CD4-positive, alpha-beta memory T cell (primary cell): ENCODE measurements at regions not wholly inside any gene's neighbourhood (a gene's known extent, or its start where the extent isn't known, plus 50 kb on each side); places are given as distances from the start of the nearest gene placed in this dataset.

Experiments used
- CTCF ChIA-PET: fragments of 350-600 bp; sonication (Branson Sonifier 250); formaldehyde crosslinking; loops from one replicate; lab custom pipeline; 2021; ENCODE audit warnings: inconsistent platforms; ENCODE audit not compliant: partially characterized antibody; lab: Charles Lee
- POLR2A ChIA-PET: fragments of 350-600 bp; sonication (Branson Sonifier 250); formaldehyde crosslinking; loops from one replicate; lab custom pipeline; 2021; ENCODE audit not compliant: partially characterized antibody; lab: Charles Lee
- DNase-seq, 5 donors: peaks; one replicate each; pipeline versions ENCODE4 v3.0.0 to v3.0.0-alpha.2; 2020 to 2022; ENCODE audit warnings: mixed read lengths in 1 of 5
- H3K27ac ChIP-seq: one replicate; pipeline ENCODE4 v1.7.0; 2013; ENCODE audit warnings: low read depth, low read length
- H3K27me3 ChIP-seq: 2 replicates; pipeline ENCODE4 v1.7.0; 2013; ENCODE audit warnings: mild to moderate bottlenecking, low read length, moderate library complexity; ENCODE audit not compliant: insufficient read depth
- H3K36me3 ChIP-seq: 2 replicates; pipeline ENCODE4 v1.7.0; 2013; ENCODE audit warnings: mild to moderate bottlenecking, low read length, moderate library complexity; ENCODE audit not compliant: insufficient read depth
- H3K4me1 ChIP-seq: 2 replicates; pipeline ENCODE4 v1.7.0; 2013; ENCODE audit warnings: mild to moderate bottlenecking, low read length, moderate library complexity; ENCODE audit not compliant: insufficient read depth
- H3K4me3 ChIP-seq, 2 donors: one replicate each; pipeline ENCODE4 v1.7.0; 2013; ENCODE audit warnings: low read length in 2 of 2, mild to moderate bottlenecking in 1 of 2
- H3K9me3 ChIP-seq, 2 donors: one replicate each; pipeline ENCODE4 v1.7.0; 2013; ENCODE audit warnings: low read length in 2 of 2, control low read depth in 1 of 2; ENCODE audit not compliant: control insufficient read depth in 1 of 2
- H3K27ac Mint-ChIP-seq, 7 donors: one replicate each; pipeline ENCODE4 v1.8.0; 2020 to 2021; ENCODE audit warnings: mixed read lengths in 7 of 7, mild to moderate bottlenecking in 6 of 7, inconsistent platforms in 3 of 7, moderate library complexity in 3 of 7
- H3K27me3 Mint-ChIP-seq, 2 donors: one replicate each; pipeline ENCODE4 v1.8.0; 2020 to 2021; ENCODE audit warnings: mixed read lengths in 2 of 2
- H3K36me3 Mint-ChIP-seq, 2 donors: one replicate each; pipeline ENCODE4 v1.8.0; 2020 to 2021; ENCODE audit warnings: mixed read lengths in 2 of 2, inconsistent platforms in 1 of 2, mild to moderate bottlenecking in 1 of 2
- H3K4me1 Mint-ChIP-seq, 4 donors: one replicate each; pipeline ENCODE4 v1.8.0; 2020 to 2021; ENCODE audit warnings: mixed read lengths in 4 of 4, mild to moderate bottlenecking in 1 of 4
- H3K4me3 Mint-ChIP-seq, 8 donors: one replicate each; pipeline ENCODE4 v1.8.0; 2020 to 2021; ENCODE audit warnings: mixed read lengths in 8 of 8, mild to moderate bottlenecking in 7 of 8, moderate library complexity in 6 of 8, inconsistent platforms in 3 of 8
- H3K9me3 Mint-ChIP-seq, 8 donors: one replicate each; pipeline ENCODE4 v1.8.0; 2020 to 2021; ENCODE audit warnings: mixed read lengths in 8 of 8, mild to moderate bottlenecking in 5 of 8, inconsistent platforms in 3 of 8, moderate library complexity in 1 of 8
- intact Hi-C: fragments of 100-400 bp; cut with micrococcal nuclease; formaldehyde crosslinking; loops from one replicate; pipeline ENCODE4 v1.15.1; 2023

DNA sequence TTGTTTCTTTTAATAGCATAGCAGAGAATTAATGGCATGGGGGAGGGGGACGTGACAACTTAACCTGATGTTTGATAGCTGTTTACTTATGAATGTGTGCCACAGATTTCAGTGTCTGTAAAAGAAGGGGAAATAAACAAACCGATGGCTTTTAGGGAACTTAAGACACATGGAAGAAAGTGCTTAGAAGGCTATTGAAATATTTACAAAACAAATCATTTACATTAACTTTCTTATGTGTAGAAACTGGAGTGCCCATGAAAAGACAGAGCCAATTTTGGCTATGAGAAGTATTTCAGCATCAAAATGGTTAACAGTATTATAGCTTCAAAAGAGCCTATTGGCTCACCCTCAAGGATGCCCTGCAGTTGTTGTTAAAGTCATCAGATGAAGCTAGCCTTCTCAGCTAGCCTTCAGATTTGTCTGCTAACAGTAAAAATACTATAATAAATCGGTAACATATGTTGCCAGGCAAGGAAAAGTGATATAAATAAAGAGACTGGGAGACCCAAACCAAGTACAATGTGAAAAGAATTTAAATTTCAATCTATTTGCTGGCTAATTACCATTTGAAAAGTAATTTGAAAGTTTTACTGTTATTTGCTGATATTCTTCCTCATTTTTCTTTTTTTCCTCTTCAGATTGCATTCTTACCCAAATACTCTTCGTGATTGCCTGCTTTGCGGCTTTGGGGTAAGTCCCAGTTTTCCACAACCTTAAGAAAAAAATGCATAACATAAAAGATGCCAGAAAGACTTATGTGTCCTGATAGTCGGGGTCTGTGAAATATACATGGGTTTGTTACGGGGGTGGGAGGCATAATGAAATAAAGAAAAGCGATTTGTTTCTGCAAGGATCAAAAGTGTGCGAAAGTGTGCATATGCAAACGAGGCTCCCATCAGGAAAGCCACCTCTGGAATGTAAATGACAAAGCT, 256.4 kb downstream of the MEIS1 start:
- DNase-seq = no peak
- H3K36me3 ChIP-seq = no peaks in the 10 kb centered on the region
- Mint-ChIP-seq H3K27ac (peak overlapping the region in 1 of 7 donors; percentile 22), H3K4me1 (no peaks in the 10 kb centered on the region), H3K36me3 (no peaks in the 10 kb centered on the region), H3K27me3 (peaks cover 0 to 1% of the 10 kb centered on the region in 2 donors), H3K4me3 (no peak overlapping the region), H3K9me3 (peaks cover 0 to 2% (median 0%) of the 10 kb centered on the region in 8 donors)
- no peak overlapping the region for H3K27ac ChIP-seq
- H3K27me3 ChIP-seq = no peaks in the 10 kb centered on the region
- H3K4me1 ChIP-seq = no peaks in the 10 kb centered on the region
- intact Hi-C loops = no loop called here
- ChIA-PET POLR2A (no interaction called here), CTCF (no interaction called here)
- no peaks in the 10 kb centered on the region for H3K9me3 ChIP-seq
- no peak overlapping the region for H3K4me3 ChIP-seq

GRCh38 chr2:66692521-66693054, 257.7 kb downstream of the MEIS1 start:
- DNase-seq = no peak

GRCh38 chr2:66693076-66693965, 258.4 kb downstream of the MEIS1 start:
- no peaks in the 10 kb centered on the region for H3K9me3 ChIP-seq
- no peaks in the 10 kb centered on the region for H3K4me1 Mint-ChIP-seq
- ChIA-PET POLR2A (no interaction called here), CTCF (no interaction called here)
- peaks cover 0 to 1% of the 10 kb centered on the region in 2 donors for H3K27me3 Mint-ChIP-seq
- DNase-seq = no peak
- H3K27me3 ChIP-seq = no peaks in the 10 kb centered on the region
- no peak overlapping the region for H3K4me3 ChIP-seq
- no peak overlapping the region for H3K27ac ChIP-seq
- H3K4me3 Mint-ChIP-seq = no peak overlapping the region
- peaks cover 0 to 2% (median 0%) of the 10 kb centered on the region in 8 donors for H3K9me3 Mint-ChIP-seq
- no peaks in the 10 kb centered on the region for H3K36me3 Mint-ChIP-seq
- no peaks in the 10 kb centered on the region for H3K36me3 ChIP-seq
- intact Hi-C loops = no loop called here
- H3K4me1 ChIP-seq = no peaks in the 10 kb centered on the region
- no peak overlapping the region for H3K27ac Mint-ChIP-seq

More at GRCh38 chr2:66692521-66693054, 257.7 kb downstream of the MEIS1 start:
- H3K36me3 ChIP-seq = no peaks in the 10 kb centered on the region
- Mint-ChIP-seq H3K4me3 (no peak overlapping the region), H3K4me1 (no peaks in the 10 kb centered on the region), H3K27me3 (peaks cover 0 to 1% of the 10 kb centered on the region in 2 donors), H3K9me3 (peaks cover 0 to 2% (median 0%) of the 10 kb centered on the region in 8 donors), H3K36me3 (no peaks in the 10 kb centered on the region), H3K27ac (no peak overlapping the region)
- no peaks in the 10 kb centered on the region for H3K4me1 ChIP-seq
- no peak overlapping the region for H3K4me3 ChIP-seq
- POLR2A ChIA-PET = no interaction called here
- H3K27me3 ChIP-seq = no peaks in the 10 kb centered on the region
- intact Hi-C loops = no loop called here
- H3K9me3 ChIP-seq = no peaks in the 10 kb centered on the region
- H3K27ac ChIP-seq = no peak overlapping the region
- CTCF ChIA-PET = no interaction called here

GRCh38 chr2:66694087-66694860, 259.3 kb downstream of the MEIS1 start:
- Mint-ChIP-seq H3K4me3 (no peak overlapping the region), H3K4me1 (no peaks in the 10 kb centered on the region), H3K36me3 (no peaks in the 10 kb centered on the region), H3K9me3 (peaks cover 0 to 2% (median 0%) of the 10 kb centered on the region in 8 donors), H3K27ac (no peak overlapping the region), H3K27me3 (peaks cover 0 to under 1% of the 10 kb centered on the region in 2 donors)
- ChIA-PET CTCF (no interaction called here), POLR2A (no interaction called here)
- Histone ChIP-seq H3K4me1 (no peaks in the 10 kb centered on the region), H3K4me3 (no peak overlapping the region), H3K27ac (no peak overlapping the region), H3K27me3 (no peaks in the 10 kb centered on the region), H3K9me3 (no peaks in the 10 kb centered on the region), H3K36me3 (no peaks in the 10 kb centered on the region)
- intact Hi-C loops = no loop called here
- DNase-seq = no peak

- ChIA-PET POLR2A (no interaction called here), CTCF (no interaction called here)
- H3K27me3 ChIP-seq = no peaks in the 10 kb centered on the region
- no peak overlapping the region for H3K27ac ChIP-seq
- no peaks in the 10 kb centered on the region for H3K4me1 ChIP-seq
- H3K4me1 Mint-ChIP-seq = no peaks in the 10 kb centered on the region
- H3K36me3 ChIP-seq = no peaks in the 10 kb centered on the region
- H3K36me3 Mint-ChIP-seq = no peaks in the 10 kb centered on the region
- no peaks in the 10 kb centered on the region for H3K27me3 Mint-ChIP-seq
- H3K4me3 ChIP-seq = no peak overlapping the region
- H3K4me3 Mint-ChIP-seq = no peak overlapping the region
- no peak overlapping the region for H3K27ac Mint-ChIP-seq
- intact Hi-C loops = no loop called here
- DNase-seq = no peak
- H3K9me3 Mint-ChIP-seq = peaks cover 0 to 2% (median 0%) of the 10 kb centered on the region in 8 donors
- H3K9me3 ChIP-seq = no peaks in the 10 kb centered on the region
Measured at GRCh38 chr2:66695226-66695735, 260.4 kb downstream of the MEIS1 start.

DNA sequence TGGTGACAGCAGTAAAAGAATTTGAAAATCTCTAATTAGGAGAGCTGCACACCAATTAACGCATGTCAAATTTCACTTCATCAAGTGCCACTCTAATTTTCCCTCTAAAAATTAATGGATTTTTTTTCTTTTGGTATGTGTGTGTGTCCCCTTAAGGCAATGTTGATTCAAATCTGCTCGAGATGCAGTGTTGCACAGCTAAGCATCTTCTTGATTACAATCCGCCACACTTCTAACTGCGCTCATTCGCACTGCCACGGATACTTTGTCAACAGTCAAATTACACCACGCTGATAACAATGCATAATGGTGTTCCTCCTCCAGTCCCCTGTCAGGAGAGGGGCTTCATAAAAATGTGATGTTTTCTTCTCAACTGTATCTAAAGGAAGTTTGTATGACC, 261.4 kb downstream of the MEIS1 start:
- Mint-ChIP-seq H3K4me3 (no peak overlapping the region), H3K27ac (no peak overlapping the region), H3K4me1 (no peaks in the 10 kb centered on the region), H3K36me3 (no peaks in the 10 kb centered on the region), H3K9me3 (peaks cover 0 to 2% (median 0%) of the 10 kb centered on the region in 8 donors), H3K27me3 (no peaks in the 10 kb centered on the region)
- H3K27me3 ChIP-seq = no peaks in the 10 kb centered on the region
- intact Hi-C loops = no loop called here
- no peaks in the 10 kb centered on the region for H3K4me1 ChIP-seq
- no peak overlapping the region for H3K4me3 ChIP-seq
- no peaks in the 10 kb centered on the region for H3K36me3 ChIP-seq
- DNase-seq = no peak
- ChIA-PET CTCF (no interaction called here), POLR2A (no interaction called here)
- no peak overlapping the region for H3K27ac ChIP-seq
- no peaks in the 10 kb centered on the region for H3K9me3 ChIP-seq
